IPS-18a (cell line): ENCODE measurements at regions not wholly inside any gene's neighbourhood (a gene's known extent, or its start where the extent isn't known, plus 50 kb on each side); places are given as distances from the start of the nearest gene placed in this dataset.

Source experiments
- H3K27ac ChIP-seq: one replicate; pipeline ENCODE4 v1.5.1; 2013; ENCODE audit warnings: low read length
- H3K27me3 ChIP-seq: one replicate; pipeline ENCODE4 v1.6.1; 2013; ENCODE audit warnings: mild to moderate bottlenecking, low read length; ENCODE audit not compliant: control insufficient read depth, insufficient read depth
- H3K36me3 ChIP-seq: one replicate; pipeline ENCODE4 v1.6.1; 2013; ENCODE audit warnings: low read depth, low read length; ENCODE audit not compliant: control insufficient read depth
- H3K4me1 ChIP-seq: one replicate; pipeline ENCODE4 v1.6.1; 2013; ENCODE audit warnings: low read depth, low read length; ENCODE audit not compliant: control insufficient read depth
- H3K4me3 ChIP-seq: one replicate; pipeline ENCODE4 v1.5.1; 2013; ENCODE audit warnings: low read length
- H3K9ac ChIP-seq: one replicate; pipeline ENCODE4 v1.6.1; 2013; ENCODE audit warnings: mild to moderate bottlenecking, low read length, moderate library complexity
- H3K9me3 ChIP-seq: one replicate; pipeline ENCODE4 v1.6.1; 2013; ENCODE audit warnings: low read depth, low read length; ENCODE audit not compliant: control insufficient read depth

- Histone ChIP-seq H3K9me3 (no peaks in the 10 kb centered on the region), H3K4me3 (no peak overlapping the region), H3K4me1 (peaks cover 36% of the 10 kb centered on the region), H3K27ac (no peak overlapping the region), H3K9ac (no peak overlapping the region), H3K27me3 (peaks cover 22% of the 10 kb centered on the region), H3K36me3 (no peaks in the 10 kb centered on the region)
Observed at GRCh38 chr1:56432166-56432971, 147.0 kb downstream of the PLPP3 start.

GRCh38 chr1:56430141-56430839 lies 149.1 kb downstream of the PLPP3 start:
- Histone ChIP-seq H3K4me3 (no peak overlapping the region), H3K36me3 (no peaks in the 10 kb centered on the region), H3K9me3 (no peaks in the 10 kb centered on the region), H3K9ac (no peak overlapping the region), H3K4me1 (peaks cover 15% of the 10 kb centered on the region), H3K27me3 (peaks cover 16% of the 10 kb centered on the region), H3K27ac (no peak overlapping the region)

- Histone ChIP-seq H3K9ac (no peak overlapping the region), H3K36me3 (no peaks in the 10 kb centered on the region), H3K27me3 (peaks cover 9% of the 10 kb centered on the region), H3K4me3 (no peak overlapping the region), H3K9me3 (no peaks in the 10 kb centered on the region), H3K27ac (no peak overlapping the region), H3K4me1 (peaks cover 10% of the 10 kb centered on the region)
Observed at GRCh38 chr1:56429288-56429687, 150.1 kb downstream of the PLPP3 start.

GRCh38 chr1:56426587-56427381 lies 152.6 kb downstream of the PLPP3 start:
- Histone ChIP-seq H3K4me3 (no peak overlapping the region), H3K4me1 (no peaks in the 10 kb centered on the region), H3K9me3 (no peaks in the 10 kb centered on the region), H3K36me3 (no peaks in the 10 kb centered on the region), H3K9ac (no peak overlapping the region), H3K27me3 (no peaks in the 10 kb centered on the region), H3K27ac (no peak overlapping the region)

- Histone ChIP-seq H3K27me3 (no peaks in the 10 kb centered on the region), H3K4me3 (no peak overlapping the region), H3K9me3 (no peaks in the 10 kb centered on the region), H3K4me1 (no peaks in the 10 kb centered on the region), H3K27ac (no peak overlapping the region), H3K36me3 (no peaks in the 10 kb centered on the region), H3K9ac (no peak overlapping the region)
Observed at GRCh38 chr1:56425494-56426037, 153.8 kb downstream of the PLPP3 start.

- no peak overlapping the region for H3K27ac ChIP-seq
- no peaks in the 10 kb centered on the region for H3K9me3 ChIP-seq
- no peak overlapping the region for H3K9ac ChIP-seq
- no peak overlapping the region for H3K4me3 ChIP-seq
- no peaks in the 10 kb centered on the region for H3K36me3 ChIP-seq
- no peaks in the 10 kb centered on the region for H3K4me1 ChIP-seq
- H3K27me3 ChIP-seq: no peaks in the 10 kb centered on the region
Observed at GRCh38 chr1:56424744-56425493, 154.4 kb downstream of the PLPP3 start.

GRCh38 chr1:56423716-56424115 lies 155.6 kb downstream of the PLPP3 start:
- Histone ChIP-seq H3K4me3 (no peak overlapping the region), H3K9ac (no peak overlapping the region), H3K9me3 (no peaks in the 10 kb centered on the region), H3K27ac (no peak overlapping the region), H3K36me3 (no peaks in the 10 kb centered on the region), H3K4me1 (no peaks in the 10 kb centered on the region), H3K27me3 (no peaks in the 10 kb centered on the region)

- Histone ChIP-seq H3K9ac (no peak overlapping the region), H3K27me3 (no peaks in the 10 kb centered on the region), H3K9me3 (no peaks in the 10 kb centered on the region), H3K27ac (no peak overlapping the region), H3K4me1 (peaks cover 11% of the 10 kb centered on the region), H3K36me3 (no peaks in the 10 kb centered on the region), H3K4me3 (no peak overlapping the region)
Observed at GRCh38 chr1:56418151-56418631, 161.2 kb downstream of the PLPP3 start.

GRCh38 chr1:56417646-56418045 lies 161.7 kb downstream of the PLPP3 start:
- Histone ChIP-seq H3K27me3 (no peaks in the 10 kb centered on the region), H3K4me3 (no peak overlapping the region), H3K9me3 (no peaks in the 10 kb centered on the region), H3K4me1 (peaks cover 11% of the 10 kb centered on the region), H3K9ac (no peak overlapping the region), H3K27ac (no peak overlapping the region), H3K36me3 (no peaks in the 10 kb centered on the region)

- H3K4me3 ChIP-seq: no peak overlapping the region
- no peaks in the 10 kb centered on the region for H3K36me3 ChIP-seq
- H3K9ac ChIP-seq: no peak overlapping the region
- H3K4me1 ChIP-seq: peaks cover 18% of the 10 kb centered on the region
- H3K27ac ChIP-seq: no peak overlapping the region
- H3K27me3 ChIP-seq: no peaks in the 10 kb centered on the region
- no peaks in the 10 kb centered on the region for H3K9me3 ChIP-seq
Observed at GRCh38 chr1:56416495-56416894, 162.9 kb downstream of the PLPP3 start.

- Histone ChIP-seq H3K27me3 (no peaks in the 10 kb centered on the region), H3K9me3 (no peaks in the 10 kb centered on the region), H3K4me3 (no peak overlapping the region), H3K4me1 (peaks cover 18% of the 10 kb centered on the region), H3K9ac (no peak overlapping the region), H3K36me3 (no peaks in the 10 kb centered on the region), H3K27ac (no peak overlapping the region)
Observed at GRCh38 chr1:56415720-56416119, 163.6 kb downstream of the PLPP3 start.
